ENCODE measurements at regions not wholly inside any gene's neighbourhood (a gene's known extent, or its start where the extent isn't known, plus 50 kb on each side); places are given as distances from the start of the nearest gene placed in this dataset.

DNA sequence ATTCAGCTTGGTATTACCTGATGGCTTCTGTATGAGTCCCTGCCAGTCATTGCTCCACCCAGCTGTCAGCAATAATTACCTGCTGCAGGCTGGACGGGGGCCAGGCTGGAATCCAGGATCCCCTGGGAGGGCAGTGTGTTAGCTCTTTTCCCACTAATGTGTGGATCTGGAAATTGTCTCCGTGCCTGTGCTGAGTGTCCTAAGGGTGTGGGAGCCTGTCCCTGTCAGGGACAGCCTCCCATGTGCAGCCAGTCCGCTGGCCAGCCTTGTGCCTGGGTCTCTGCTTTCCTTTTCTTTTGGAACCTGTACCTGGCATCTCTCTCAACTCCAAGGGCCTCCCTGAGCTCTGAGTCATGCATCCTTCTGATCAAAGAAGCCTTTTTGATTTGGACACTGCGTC lies 107.2 kb upstream of the SPRED2 start:
- H3K4me3 ChIP-seq (ENCODE audit: severe bottlenecking), result no peak overlapping the region
- ATAC-seq (ENCODE audit: low read depth) (0 out of 3 replicates have a peak, but pooled peaks have one; percentile 29), DNase-seq (ENCODE audit: low spot score) (no peak)
- TF ChIP-seq, protein P1, sequence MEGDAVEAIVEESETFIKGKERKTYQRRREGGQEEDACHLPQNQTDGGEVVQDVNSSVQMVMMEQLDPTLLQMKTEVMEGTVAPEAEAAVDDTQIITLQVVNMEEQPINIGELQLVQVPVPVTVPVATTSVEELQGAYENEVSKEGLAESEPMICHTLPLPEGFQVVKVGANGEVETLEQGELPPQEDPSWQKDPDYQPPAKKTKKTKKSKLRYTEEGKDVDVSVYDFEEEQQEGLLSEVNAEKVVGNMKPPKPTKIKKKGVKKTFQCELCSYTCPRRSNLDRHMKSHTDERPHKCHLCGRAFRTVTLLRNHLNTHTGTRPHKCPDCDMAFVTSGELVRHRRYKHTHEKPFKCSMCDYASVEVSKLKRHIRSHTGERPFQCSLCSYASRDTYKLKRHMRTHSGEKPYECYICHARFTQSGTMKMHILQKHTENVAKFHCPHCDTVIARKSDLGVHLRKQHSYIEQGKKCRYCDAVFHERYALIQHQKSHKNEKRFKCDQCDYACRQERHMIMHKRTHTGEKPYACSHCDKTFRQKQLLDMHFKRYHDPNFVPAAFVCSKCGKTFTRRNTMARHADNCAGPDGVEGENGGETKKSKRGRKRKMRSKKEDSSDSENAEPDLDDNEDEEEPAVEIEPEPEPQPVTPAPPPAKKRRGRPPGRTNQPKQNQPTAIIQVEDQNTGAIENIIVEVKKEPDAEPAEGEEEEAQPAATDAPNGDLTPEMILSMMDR (IDR thresholded peaks at IDR 0.05; ENCODE audit: poor library complexity, severe bottlenecking), result no peak
- no peaks in the 10 kb centered on the region for H3K36me3 ChIP-seq (ENCODE audit: low read depth)
- H3K4me1 ChIP-seq (ENCODE audit: insufficient read depth, poor library complexity, severe bottlenecking), result no peaks in the 10 kb centered on the region
- H3K9me3 ChIP-seq (ENCODE audit: severe bottlenecking), result no peaks in the 10 kb centered on the region
- H3K27me3 ChIP-seq (ENCODE audit: insufficient read depth, poor library complexity, severe bottlenecking), result no peaks in the 10 kb centered on the region
- H3K27ac ChIP-seq (ENCODE audit: poor library complexity, severe bottlenecking), result no peak overlapping the region

DNA sequence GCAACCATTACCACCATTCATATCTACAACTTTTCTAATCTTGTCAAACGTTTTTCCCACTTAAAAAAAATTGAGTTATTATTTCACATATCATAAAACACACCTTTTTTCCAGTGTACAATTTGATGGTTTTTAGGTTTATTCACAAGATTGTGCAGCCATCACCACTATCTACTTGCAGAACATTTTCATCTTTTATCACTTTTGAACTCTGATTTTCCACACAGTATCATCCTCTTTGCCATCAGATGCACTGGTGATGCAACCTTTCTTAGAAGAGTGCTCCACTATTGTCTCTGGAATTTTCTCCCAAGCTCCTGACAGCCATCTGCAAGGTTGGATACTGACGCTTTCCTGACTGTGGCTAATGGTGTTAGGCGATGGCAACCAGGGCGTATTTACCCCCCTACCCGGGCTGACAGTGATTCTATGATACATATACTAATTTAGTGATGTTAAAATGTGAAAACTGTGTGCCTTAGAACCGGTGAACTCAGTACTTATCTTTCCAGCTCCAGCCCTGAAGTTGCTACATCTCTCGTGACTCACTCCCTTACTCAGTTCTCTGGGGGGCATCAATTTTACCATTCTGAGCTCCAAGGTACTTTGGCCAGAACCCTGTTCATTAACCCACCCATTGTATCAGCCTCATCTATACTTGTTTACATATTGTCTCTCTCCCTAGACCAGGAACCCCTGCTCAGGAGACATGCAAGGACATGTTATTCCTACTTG lies 105.4 kb upstream of the SPRED2 start:
- no peaks in the 10 kb centered on the region for H3K36me3 ChIP-seq (ENCODE audit: low read depth)
- DNase-seq (ENCODE audit: low spot score) (no peak), ATAC-seq (ENCODE audit: low read depth) (no peak)
- TF ChIP-seq, protein P1 (IDR thresholded peaks at IDR 0.05; ENCODE audit: poor library complexity, severe bottlenecking), result no peak
- no peak overlapping the region for H3K27ac ChIP-seq (ENCODE audit: poor library complexity, severe bottlenecking)
- no peaks in the 10 kb centered on the region for H3K27me3 ChIP-seq (ENCODE audit: insufficient read depth, poor library complexity, severe bottlenecking)
- H3K9me3 ChIP-seq (ENCODE audit: severe bottlenecking), result no peaks in the 10 kb centered on the region
- no peaks in the 10 kb centered on the region for H3K4me1 ChIP-seq (ENCODE audit: insufficient read depth, poor library complexity, severe bottlenecking)
- H3K4me3 ChIP-seq (ENCODE audit: severe bottlenecking), result no peak overlapping the region

DNA sequence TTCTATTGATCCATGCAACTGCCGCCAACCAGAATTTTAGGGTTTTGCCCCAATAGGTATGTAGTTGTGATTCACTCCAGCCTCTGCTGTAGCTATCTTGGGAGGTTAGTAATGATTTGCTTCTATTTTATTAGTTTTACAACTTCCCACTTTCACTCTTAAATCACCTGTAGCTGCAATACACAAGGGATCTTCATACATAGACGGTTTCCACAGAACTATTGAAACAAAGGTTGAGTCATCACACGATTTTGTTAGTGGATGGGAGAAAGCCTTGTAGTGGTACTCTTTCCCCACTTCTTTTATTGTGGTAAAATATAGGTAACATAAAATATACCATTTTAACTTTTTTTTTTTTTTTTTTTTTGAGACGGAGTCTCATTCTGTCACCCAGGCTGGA lies 104.2 kb upstream of the SPRED2 start:
- DNase-seq (ENCODE audit: low spot score) (no peak), ATAC-seq (ENCODE audit: low read depth) (no peak)
- no peaks in the 10 kb centered on the region for H3K27me3 ChIP-seq (ENCODE audit: insufficient read depth, poor library complexity, severe bottlenecking)
- TF ChIP-seq, protein P1 (IDR thresholded peaks at IDR 0.05; ENCODE audit: poor library complexity, severe bottlenecking), result no peak
- H3K36me3 ChIP-seq (ENCODE audit: low read depth), result no peaks in the 10 kb centered on the region
- H3K27ac ChIP-seq (ENCODE audit: poor library complexity, severe bottlenecking), result no peak overlapping the region
- no peak overlapping the region for H3K4me3 ChIP-seq (ENCODE audit: severe bottlenecking)
- no peaks in the 10 kb centered on the region for H3K9me3 ChIP-seq (ENCODE audit: severe bottlenecking)
- no peaks in the 10 kb centered on the region for H3K4me1 ChIP-seq (ENCODE audit: insufficient read depth, poor library complexity, severe bottlenecking)

DNA sequence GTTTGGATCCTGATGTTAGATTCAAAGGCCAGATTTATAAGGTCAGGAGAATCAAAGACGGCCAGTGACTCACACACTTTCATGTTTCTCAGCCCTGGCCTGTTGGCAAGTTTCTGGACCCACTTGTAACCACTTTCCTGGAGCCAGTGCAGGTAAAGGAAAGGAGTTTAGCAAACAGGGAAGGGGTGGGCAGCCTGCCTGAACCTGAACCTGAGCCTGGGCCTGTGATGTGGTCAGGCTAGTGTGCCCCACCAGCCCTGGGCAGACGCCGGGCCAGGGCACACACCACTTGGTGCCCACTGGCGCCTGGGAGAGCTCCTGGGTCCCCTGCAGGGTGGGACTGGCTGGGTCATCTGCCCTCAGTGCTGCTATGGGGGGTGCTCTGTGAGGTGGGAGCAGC lies 100.5 kb upstream of the SPRED2 start:
- DNase-seq (ENCODE audit: low spot score) (no peak), ATAC-seq (ENCODE audit: low read depth) (no peak)
- Histone ChIP-seq H3K27ac (ENCODE audit: poor library complexity, severe bottlenecking) (no peak overlapping the region), H3K27me3 (ENCODE audit: insufficient read depth, poor library complexity, severe bottlenecking) (no peaks in the 10 kb centered on the region), H3K4me1 (ENCODE audit: insufficient read depth, poor library complexity, severe bottlenecking) (no peaks in the 10 kb centered on the region), H3K36me3 (ENCODE audit: low read depth) (no peaks in the 10 kb centered on the region), H3K4me3 (ENCODE audit: severe bottlenecking) (no peak overlapping the region), H3K9me3 (ENCODE audit: severe bottlenecking) (no peaks in the 10 kb centered on the region)
- TF ChIP-seq, protein P1 (IDR thresholded peaks at IDR 0.05; ENCODE audit: poor library complexity, severe bottlenecking), result no peak

DNA sequence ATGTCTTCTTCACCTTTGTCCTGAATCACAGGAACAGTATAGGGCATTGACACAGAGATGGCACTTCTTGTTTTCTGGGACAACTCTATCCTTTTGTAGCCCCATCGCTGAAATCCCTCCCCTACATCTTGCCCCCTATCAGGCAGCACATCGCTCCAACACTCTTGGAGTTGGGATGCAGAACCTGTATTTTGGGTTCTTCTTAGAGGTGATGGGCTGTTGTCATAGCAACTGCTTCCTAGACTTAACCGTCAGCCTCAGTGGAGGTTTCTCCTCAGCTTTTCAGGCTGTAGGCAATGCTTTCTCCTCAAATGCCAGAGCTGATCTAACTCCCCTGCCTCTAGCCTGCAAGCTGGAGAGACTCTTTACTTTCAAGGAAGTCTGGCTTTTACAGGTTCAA lies 99.9 kb upstream of the SPRED2 start:
- ATAC-seq (ENCODE audit: low read depth) (no peak), DNase-seq (ENCODE audit: low spot score) (no peak)
- H3K27ac ChIP-seq (ENCODE audit: poor library complexity, severe bottlenecking), result no peak overlapping the region
- no peak overlapping the region for H3K4me3 ChIP-seq (ENCODE audit: severe bottlenecking)
- TF ChIP-seq, protein P1 (IDR thresholded peaks at IDR 0.05; ENCODE audit: poor library complexity, severe bottlenecking), result no peak
- H3K36me3 ChIP-seq (ENCODE audit: low read depth), result no peaks in the 10 kb centered on the region
- H3K4me1 ChIP-seq (ENCODE audit: insufficient read depth, poor library complexity, severe bottlenecking), result no peaks in the 10 kb centered on the region
- no peaks in the 10 kb centered on the region for H3K27me3 ChIP-seq (ENCODE audit: insufficient read depth, poor library complexity, severe bottlenecking)
- no peaks in the 10 kb centered on the region for H3K9me3 ChIP-seq (ENCODE audit: severe bottlenecking)

All from RWPE2 (cell line).